Smooth muscle cell (in vitro differentiated cells): ENCODE measurements at regions not wholly inside any gene's neighbourhood (a gene's known extent, or its start where the extent isn't known, plus 50 kb on each side); places are given as distances from the start of the nearest gene placed in this dataset.

Experiments
- DNase-seq: peaks from one replicate; lab custom pipeline; 2025; ENCODE audit not compliant: unreplicated experiment; lab: John Stamatoyannopoulos, UW
- H2AFZ ChIP-seq: fragments of 200-600 bp; sonication (generic); 2 replicates; pipeline ENCODE4 v1.6.0; 2016; ENCODE audit warnings: antibody characterized with exemption, low read depth, mild to moderate bottlenecking
- H3F3A ChIP-seq: fragments of 200-600 bp; sonication (generic); 2 replicates; pipeline ENCODE4 v1.6.0; 2017; ENCODE audit warnings: antibody characterized with exemption, low read depth
- H3K27ac ChIP-seq: fragments of 200-600 bp; sonication (generic); 2 replicates; pipeline ENCODE4 v1.5.1; 2016; ENCODE audit warnings: low read depth, mild to moderate bottlenecking
- H3K27me3 ChIP-seq: fragments of 200-600 bp; sonication (generic); 2 replicates; pipeline ENCODE4 v1.6.1; 2016; ENCODE audit warnings: low read depth, mild to moderate bottlenecking
- H3K36me3 ChIP-seq: fragments of 200-600 bp; sonication (generic); 2 replicates; pipeline ENCODE4 v1.5.1; 2016; ENCODE audit warnings: low read depth
- H3K4me1 ChIP-seq: fragments of 200-600 bp; sonication (generic); 2 replicates; pipeline ENCODE4 v1.5.1; 2016; ENCODE audit warnings: low read depth
- H3K4me2 ChIP-seq: fragments of 200-600 bp; sonication (generic); 2 replicates; pipeline ENCODE4 v1.6.0; 2016; ENCODE audit warnings: mild to moderate bottlenecking
- H3K4me3 ChIP-seq: fragments of 200-600 bp; sonication (generic); 2 replicates; pipeline ENCODE4 v1.5.1; 2016; ENCODE audit warnings: mild to moderate bottlenecking
- H3K79me2 ChIP-seq: fragments of 200-600 bp; sonication (generic); 2 replicates; pipeline ENCODE4 v1.6.0; 2016; ENCODE audit warnings: low read depth, mild to moderate bottlenecking
- H3K9ac ChIP-seq: fragments of 200-600 bp; sonication (generic); 2 replicates; pipeline ENCODE4 v1.6.0; 2016; ENCODE audit warnings: low read depth
- H3K9me3 ChIP-seq: fragments of 200-600 bp; sonication (generic); replicated peaks from 2 replicates; pipeline ENCODE4 v1.5.1; 2016; ENCODE audit warnings: low read depth
- H4K20me1 ChIP-seq: fragments of 200-600 bp; sonication (generic); 2 replicates; pipeline ENCODE4 v1.6.0; 2016; ENCODE audit warnings: low read depth
- WGBS: methylation state at CpG from one replicate; pipeline ENCODE4 v1.1.7; 2016; ENCODE audit warnings: low lambda C conversion rate; 5-methylcytosine and 5-hydroxymethylcytosine counted together
- TF ChIP-seq, protein P1 (sequence below): fragments of 200-600 bp; sonication (generic); IDR thresholded peaks from 2 replicates; pipeline ENCODE4 v1.5.1; 2017; ENCODE audit warnings: borderline replicate concordance, mild to moderate bottlenecking, antibody characterized with exemption; ENCODE audit not compliant: insufficient read depth, poor library complexity, severe bottlenecking

DNA sequence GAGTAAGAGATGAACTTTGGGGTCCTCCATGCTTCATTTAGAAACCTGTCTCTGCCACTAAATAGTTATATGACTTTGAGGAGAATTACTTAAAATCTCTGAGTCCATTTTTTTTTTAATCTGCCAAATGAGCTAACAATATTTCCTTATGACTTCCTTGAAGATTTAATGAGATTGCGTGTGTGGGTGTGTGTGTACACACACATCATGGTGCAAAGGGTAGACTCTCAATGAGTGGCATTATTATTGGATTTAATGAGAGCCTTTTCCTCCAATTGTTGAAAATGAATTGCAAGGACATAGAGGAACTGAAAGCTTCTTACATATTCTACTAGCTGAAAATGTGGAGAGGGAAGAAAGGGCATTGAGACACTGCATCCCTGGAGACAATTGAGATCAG lies 573.5 kb upstream of the LUZP2 start:
- Histone ChIP-seq H3K27me3 (no peaks in the 10 kb centered on the region), H3K79me2 (no peaks in the 10 kb centered on the region), H2AFZ (no peak overlapping the region), H3F3A (no peaks in the 10 kb centered on the region), H3K9me3 (no peaks in the 10 kb centered on the region), H3K36me3 (no peaks in the 10 kb centered on the region), H3K27ac (no peak overlapping the region), H3K4me2 (no peak overlapping the region), H3K4me3 (no peak overlapping the region), H3K4me1 (no peaks in the 10 kb centered on the region), H3K9ac (no peak overlapping the region), H4K20me1 (no peaks in the 10 kb centered on the region)
- 96% methylated on average over 1 of the region's 1 CpG for WGBS
- TF ChIP-seq, protein P1, sequence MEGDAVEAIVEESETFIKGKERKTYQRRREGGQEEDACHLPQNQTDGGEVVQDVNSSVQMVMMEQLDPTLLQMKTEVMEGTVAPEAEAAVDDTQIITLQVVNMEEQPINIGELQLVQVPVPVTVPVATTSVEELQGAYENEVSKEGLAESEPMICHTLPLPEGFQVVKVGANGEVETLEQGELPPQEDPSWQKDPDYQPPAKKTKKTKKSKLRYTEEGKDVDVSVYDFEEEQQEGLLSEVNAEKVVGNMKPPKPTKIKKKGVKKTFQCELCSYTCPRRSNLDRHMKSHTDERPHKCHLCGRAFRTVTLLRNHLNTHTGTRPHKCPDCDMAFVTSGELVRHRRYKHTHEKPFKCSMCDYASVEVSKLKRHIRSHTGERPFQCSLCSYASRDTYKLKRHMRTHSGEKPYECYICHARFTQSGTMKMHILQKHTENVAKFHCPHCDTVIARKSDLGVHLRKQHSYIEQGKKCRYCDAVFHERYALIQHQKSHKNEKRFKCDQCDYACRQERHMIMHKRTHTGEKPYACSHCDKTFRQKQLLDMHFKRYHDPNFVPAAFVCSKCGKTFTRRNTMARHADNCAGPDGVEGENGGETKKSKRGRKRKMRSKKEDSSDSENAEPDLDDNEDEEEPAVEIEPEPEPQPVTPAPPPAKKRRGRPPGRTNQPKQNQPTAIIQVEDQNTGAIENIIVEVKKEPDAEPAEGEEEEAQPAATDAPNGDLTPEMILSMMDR: no peak
- no peak for DNase-seq

GRCh38 chr11:23924226-23924625 lies 572.6 kb upstream of the LUZP2 start:
- Histone ChIP-seq H3K9me3 (no peaks in the 10 kb centered on the region), H3K4me1 (no peaks in the 10 kb centered on the region), H3K27ac (no peak overlapping the region), H3K4me2 (no peak overlapping the region), H3K4me3 (no peak overlapping the region), H3K79me2 (no peaks in the 10 kb centered on the region), H3K27me3 (no peaks in the 10 kb centered on the region), H3K9ac (no peak overlapping the region), H3F3A (no peaks in the 10 kb centered on the region), H4K20me1 (no peaks in the 10 kb centered on the region), H3K36me3 (no peaks in the 10 kb centered on the region), H2AFZ (no peak overlapping the region)
- 72% methylated on average over 1 of the region's 1 CpG for WGBS
- no peak for DNase-seq
- TF ChIP-seq, protein P1: no peak

DNA sequence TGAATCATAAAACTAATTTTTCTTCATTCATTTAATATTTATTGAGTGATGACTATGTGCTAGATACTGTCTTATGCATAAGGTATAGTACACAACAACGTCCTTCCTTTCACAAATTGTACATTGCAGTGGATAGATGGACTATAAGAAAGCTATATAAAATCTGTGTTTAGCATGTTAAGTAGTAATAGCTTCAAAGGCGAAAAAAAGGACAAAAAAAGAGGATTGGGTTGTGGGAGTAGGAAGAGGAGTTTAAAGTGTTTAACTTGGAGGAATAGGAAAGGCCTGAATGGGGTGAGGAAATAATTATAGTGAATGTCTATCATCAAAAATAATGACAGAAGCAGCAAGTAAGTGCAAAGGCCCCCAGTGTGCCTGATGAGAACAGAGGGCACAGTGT lies 565.4 kb upstream of the LUZP2 start:
- Histone ChIP-seq H3K36me3 (no peaks in the 10 kb centered on the region), H2AFZ (peak overlapping the region; percentile 41), H3K79me2 (no peaks in the 10 kb centered on the region), H3K9me3 (no peaks in the 10 kb centered on the region), H4K20me1 (no peaks in the 10 kb centered on the region), H3K27ac (no peak overlapping the region), H3K4me1 (peaks cover 6% of the 10 kb centered on the region), H3K4me3 (no peak overlapping the region), H3K9ac (no peak overlapping the region), H3F3A (no peaks in the 10 kb centered on the region), H3K4me2 (no peak overlapping the region), H3K27me3 (no peaks in the 10 kb centered on the region)
- no peak for DNase-seq
- 89% methylated on average over 2 of the region's 2 CpGs for WGBS
- TF ChIP-seq, protein P1: no peak

GRCh38 chr11:23932485-23932898 lies 564.4 kb upstream of the LUZP2 start:
- DNase-seq: no peak
- H3K27me3 ChIP-seq: no peaks in the 10 kb centered on the region
- H3K36me3 ChIP-seq: no peaks in the 10 kb centered on the region
- H2AFZ ChIP-seq: no peak overlapping the region
- TF ChIP-seq, protein P1: no peak
- H3K9ac ChIP-seq: no peak overlapping the region
- H3K27ac ChIP-seq: peak overlapping the region; percentile 37
- peak overlapping the region; percentile 39 for H3K4me2 ChIP-seq
- no peaks in the 10 kb centered on the region for H3F3A ChIP-seq
- H3K79me2 ChIP-seq: no peaks in the 10 kb centered on the region
- no peaks in the 10 kb centered on the region for H4K20me1 ChIP-seq
- no peak overlapping the region for H3K4me3 ChIP-seq
- peaks cover 6% of the 10 kb centered on the region for H3K4me1 ChIP-seq
- no peaks in the 10 kb centered on the region for H3K9me3 ChIP-seq
